H54 (cell line): ENCODE measurements at regions not wholly inside any gene's neighbourhood (a gene's known extent, or its start where the extent isn't known, plus 50 kb on each side); places are given as distances from the start of the nearest gene placed in this dataset.
"Not testable (repeated sequence)": the region's sequence is repeated elsewhere in the genome, so short reads cannot be mapped to it uniquely, and the experiment has no call there.

Experiments used
- DNase-seq: peaks from one replicate; pipeline ENCODE4 v3.0.0; 2011; ENCODE audit warnings: low spot score, mixed read lengths; ENCODE audit not compliant: insufficient read length
- FAIRE-seq: peaks from 3 replicates; lab custom pipeline; 2011; peaks lifted over from hg19 to GRCh38; lab: Jason Lieb, UNC
- POLR2A ChIP-seq: IDR thresholded peaks from 2 replicates; pipeline ENCODE4 v1.6.1; 2011; ENCODE audit warnings: low read depth, mild to moderate bottlenecking, low read length

GRCh38 chr13:73536865-73537264 lies 478.1 kb downstream of the KLF5 start:
- FAIRE-seq: no peak
- DNase-seq: no peak
- no peak for TF ChIP-seq POLR2A

- DNase-seq: no peak
- no peak for FAIRE-seq
- no peak for TF ChIP-seq POLR2A
Observed at GRCh38 chr13:73535341-73535740, 476.5 kb downstream of the KLF5 start.

GRCh38 chr13:73532987-73533510 lies 474.2 kb downstream of the KLF5 start:
- no peak for TF ChIP-seq POLR2A
- DNase-seq: no peak
- no peak for FAIRE-seq

GRCh38 chr13:73532582-73532981 lies 473.8 kb downstream of the KLF5 start:
- no peak for FAIRE-seq

GRCh38 chr13:73531014-73531413 lies 472.2 kb downstream of the KLF5 start:
- FAIRE-seq (no peak), DNase-seq (no peak)
- no peak for TF ChIP-seq POLR2A

More at GRCh38 chr13:73532582-73532981, 473.8 kb downstream of the KLF5 start:
- no peak for TF ChIP-seq POLR2A
- no peak for DNase-seq

GRCh38 chr13:73522937-73523336 lies 464.1 kb downstream of the KLF5 start:
- TF ChIP-seq POLR2A: no peak
- FAIRE-seq: no peak
- no peak for DNase-seq

GRCh38 chr13:73521985-73522524 lies 463.2 kb downstream of the KLF5 start:
- FAIRE-seq (no peak), DNase-seq (no peak)
- no peak for TF ChIP-seq POLR2A

GRCh38 chr13:73521290-73521624 lies 462.5 kb downstream of the KLF5 start:
- FAIRE-seq (no peak), DNase-seq (no peak)
- TF ChIP-seq POLR2A: no peak

- DNase-seq: no peak
- FAIRE-seq: no peak
- no peak for TF ChIP-seq POLR2A
Observed at GRCh38 chr13:73520566-73521289, 461.9 kb downstream of the KLF5 start.

- not testable (repeated sequence) for FAIRE-seq, DNase-seq
Observed at GRCh38 chr13:73520135-73520534, 461.3 kb downstream of the KLF5 start.

- DNase-seq (no peak), FAIRE-seq (no peak)
- TF ChIP-seq POLR2A: no peak
Observed at GRCh38 chr13:73519396-73520116, 460.8 kb downstream of the KLF5 start.

GRCh38 chr13:73517766-73518165 lies 459.0 kb downstream of the KLF5 start:
- DNase-seq (no peak), FAIRE-seq (no peak)
- no peak for TF ChIP-seq POLR2A

GRCh38 chr13:73516731-73517130 lies 457.9 kb downstream of the KLF5 start:
- no peak for DNase-seq
- no peak for FAIRE-seq
- no peak for TF ChIP-seq POLR2A

- DNase-seq (no peak), FAIRE-seq (no peak)
- TF ChIP-seq POLR2A: no peak
Observed at GRCh38 chr13:73514208-73514607, 455.4 kb downstream of the KLF5 start.
